ENCODE measurements at regions not wholly inside any gene's neighbourhood (a gene's known extent, or its start where the extent isn't known, plus 50 kb on each side); places are given as distances from the start of the nearest gene placed in this dataset.

- ATAC-seq = no peak
Measured at GRCh38 chr4:41461780-41462307, 76.1 kb upstream of the LIMCH1 start.

- ATAC-seq = no peak
Measured at GRCh38 chr4:41465146-41465761, 72.7 kb upstream of the LIMCH1 start.

- no peak for ATAC-seq
Measured at GRCh38 chr4:41466249-41466648, 71.7 kb upstream of the LIMCH1 start.

- no peak for ATAC-seq
Measured at GRCh38 chr4:41468122-41468521, 69.8 kb upstream of the LIMCH1 start.

DNA sequence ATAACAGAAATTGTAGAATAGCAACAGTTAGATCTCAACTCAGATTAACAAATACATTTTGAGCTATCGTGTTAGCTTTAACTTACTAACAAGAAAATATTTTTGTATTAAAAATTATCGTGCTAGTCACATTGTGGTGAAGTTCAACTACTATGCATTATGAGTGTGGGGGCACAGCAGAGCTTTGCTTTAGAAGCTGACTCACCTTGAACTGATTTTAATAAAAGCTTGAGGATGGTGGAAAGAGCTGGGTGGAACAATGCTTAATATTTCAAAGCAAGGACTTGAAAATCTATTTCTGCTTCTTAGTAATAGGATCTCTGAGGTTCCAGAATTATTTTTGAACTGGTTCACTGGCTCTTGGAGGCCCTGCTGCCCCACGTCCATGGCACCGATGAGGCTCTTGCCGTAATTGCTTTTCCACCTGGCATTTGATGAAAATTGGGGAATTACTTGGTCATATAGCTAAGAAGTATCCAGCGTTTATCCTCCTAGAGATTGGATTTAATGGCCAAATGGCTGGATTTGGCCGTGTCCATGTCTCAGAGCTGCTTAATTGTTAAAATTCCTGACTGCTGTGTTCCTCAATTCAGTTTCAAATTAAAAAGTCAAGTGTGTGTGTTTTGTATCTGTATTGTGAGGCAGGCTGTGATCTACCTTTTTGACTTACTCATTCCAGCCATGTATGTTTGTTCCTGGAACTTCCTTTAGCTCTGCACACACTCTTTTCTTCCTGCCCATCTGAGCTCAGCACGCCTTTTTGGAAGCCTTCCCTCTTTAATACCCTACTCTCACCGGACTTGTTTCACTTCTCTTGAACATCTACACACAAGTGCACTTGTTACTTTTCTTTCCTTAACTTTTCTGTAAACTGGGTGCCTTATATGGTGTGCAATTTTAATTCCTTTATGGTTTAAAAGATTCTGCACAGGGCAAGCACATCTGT is 66.6 kb upstream of the LIMCH1 start:
- ATAC-seq = peak; percentile 63

GRCh38 chr4:41472081-41472480 is 65.9 kb upstream of the LIMCH1 start:
- peak; percentile 48 for ATAC-seq

- ATAC-seq = no peak
Measured at GRCh38 chr4:41473176-41473575, 64.8 kb upstream of the LIMCH1 start.

GRCh38 chr4:41475402-41475801 is 62.6 kb upstream of the LIMCH1 start:
- no peak for ATAC-seq

- ATAC-seq = no peak
Measured at GRCh38 chr4:41476310-41476885, 61.6 kb upstream of the LIMCH1 start.

DNA sequence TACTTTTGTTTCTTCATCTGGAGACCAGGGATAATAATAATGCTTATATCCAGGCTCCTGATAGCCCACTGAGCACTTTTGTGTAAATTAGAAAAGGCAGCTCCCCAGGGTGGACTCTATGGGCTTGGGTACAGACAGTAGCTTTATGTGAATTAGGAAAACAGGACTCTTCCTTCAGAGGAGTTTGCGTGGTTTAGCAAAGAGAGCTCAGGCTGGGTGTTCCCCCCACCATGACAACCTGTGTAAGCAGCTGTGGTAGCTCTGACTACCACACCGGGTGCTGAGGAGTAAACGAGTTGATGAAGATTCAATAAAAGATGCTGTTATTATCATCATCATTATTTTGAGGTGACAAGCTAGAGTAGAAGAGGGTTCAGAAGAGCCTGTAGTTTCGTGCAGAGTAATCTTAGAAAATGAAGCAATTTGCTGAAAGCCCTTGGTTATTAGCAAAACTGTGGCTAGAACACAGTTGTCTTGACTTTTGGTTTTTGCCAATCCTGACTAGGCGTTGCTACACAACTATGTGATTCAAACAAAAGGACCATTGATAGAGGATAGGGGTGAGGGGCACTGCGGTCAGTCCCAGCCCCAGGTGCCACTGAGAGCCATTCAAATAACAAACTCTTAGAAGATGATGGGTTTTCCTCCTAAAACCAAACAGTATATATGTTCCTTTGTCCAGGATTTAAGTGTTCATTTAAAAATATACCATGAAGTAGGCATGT is 60.6 kb upstream of the LIMCH1 start:
- no peak for ATAC-seq

DNA sequence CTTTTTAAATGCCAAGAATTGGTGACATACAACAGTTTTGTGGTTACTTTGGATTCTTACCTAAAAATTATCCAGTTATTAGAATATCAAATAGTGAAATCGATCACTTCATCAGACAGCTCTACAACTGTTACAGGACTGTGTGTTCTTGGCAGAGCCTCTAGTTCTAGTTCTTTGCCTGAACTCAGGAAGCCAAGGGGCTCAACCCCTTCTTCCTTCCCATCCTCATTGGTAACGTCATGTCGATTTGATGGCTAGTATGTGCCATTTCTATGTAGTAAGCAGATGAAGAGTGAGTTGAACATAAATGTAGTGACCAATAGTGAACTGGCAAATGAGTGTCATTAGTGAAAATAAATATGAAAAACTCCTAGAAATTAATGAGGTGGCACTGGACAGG is 59.4 kb upstream of the LIMCH1 start:
- no peak for ATAC-seq

- no peak for ATAC-seq
Measured at GRCh38 chr4:41480896-41481311, 57.1 kb upstream of the LIMCH1 start.

- no peak for ATAC-seq
Measured at GRCh38 chr4:41483771-41484170, 54.2 kb upstream of the LIMCH1 start.

GRCh38 chr4:41485041-41485440 is 52.9 kb upstream of the LIMCH1 start:
- ATAC-seq = no peak

DNA sequence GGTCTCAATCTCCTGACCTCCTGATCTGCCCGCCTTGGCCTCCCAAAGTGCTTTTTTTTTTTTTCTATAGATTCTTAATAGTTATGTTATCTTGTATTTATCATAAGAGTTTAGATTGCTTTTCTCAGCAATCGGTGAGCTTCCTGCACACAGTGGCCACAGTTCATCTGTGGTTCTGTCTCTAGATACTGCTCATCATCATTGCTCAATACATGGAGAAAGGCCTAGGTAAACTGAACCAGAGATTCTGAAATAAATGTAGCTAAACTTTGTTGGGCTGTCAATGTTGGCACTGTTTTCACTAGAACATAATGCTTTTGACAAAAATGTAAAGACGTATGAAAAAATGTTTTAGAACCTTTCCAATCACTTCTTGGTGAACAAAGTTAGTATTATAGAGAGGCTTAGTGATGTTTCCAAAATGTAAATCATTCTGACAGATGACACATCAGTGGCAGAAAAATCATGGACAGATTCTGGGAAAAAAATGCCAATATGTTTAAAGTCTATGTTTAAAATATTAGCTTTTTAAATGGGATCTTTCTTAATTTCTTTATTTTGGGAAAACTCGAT is 50.0 kb upstream of the LIMCH1 start:
- no peak for ATAC-seq
